Medulla oblongata (tissue), 1 donor: ENCODE measurements at regions not wholly inside any gene's neighbourhood (a gene's known extent, or its start where the extent isn't known, plus 50 kb on each side); places are given as distances from the start of the nearest gene placed in this dataset.
A peak's percentile ranks its signal among the peaks of the same experiment; 100 is the strongest.

ENCODE experiments used
- DNase-seq: peaks from one replicate; pipeline ENCODE4 v3.0.0-alpha.2; 2015; ENCODE audit errors: extremely low spot score

DNA sequence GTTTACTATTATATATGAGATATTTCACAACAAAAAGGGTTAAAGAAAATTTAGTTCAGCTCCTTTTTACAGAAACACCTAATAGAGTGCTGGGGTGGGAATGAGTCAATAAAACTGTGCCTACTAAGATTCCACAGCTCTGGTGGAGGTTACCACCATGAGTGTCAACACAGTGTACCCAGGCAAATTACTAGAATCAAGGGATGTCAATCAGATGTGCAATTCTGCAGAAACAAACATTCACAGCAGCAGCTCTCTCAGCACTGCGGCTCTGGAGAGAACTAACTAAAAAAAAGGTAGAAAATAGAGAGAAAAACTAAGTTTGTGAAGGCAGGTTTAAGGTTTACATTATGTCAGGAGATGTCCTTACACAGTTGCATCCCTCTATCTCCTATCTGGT lies 1313.0 kb downstream of the MAT2B start:
- no peak for DNase-seq

DNA sequence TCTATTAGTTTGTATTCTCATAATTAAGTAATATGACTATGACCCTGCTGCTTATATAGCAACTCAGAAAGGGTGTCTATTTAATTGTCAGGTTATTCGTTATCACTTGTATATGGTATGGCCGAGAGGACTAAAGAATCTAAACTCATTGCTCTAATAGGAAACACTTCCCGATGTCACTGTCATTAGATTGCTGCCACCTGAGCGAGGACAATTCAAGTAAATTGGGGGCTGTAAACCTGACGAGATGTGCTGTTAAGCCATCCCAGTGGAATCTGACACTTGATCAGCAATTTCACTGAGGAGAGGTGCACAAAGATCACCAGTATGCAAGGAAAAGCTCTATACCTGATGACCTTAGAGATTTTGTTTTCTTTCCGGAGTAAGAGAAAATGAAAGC lies 1319.3 kb downstream of the MAT2B start:
- DNase-seq: no peak

DNA sequence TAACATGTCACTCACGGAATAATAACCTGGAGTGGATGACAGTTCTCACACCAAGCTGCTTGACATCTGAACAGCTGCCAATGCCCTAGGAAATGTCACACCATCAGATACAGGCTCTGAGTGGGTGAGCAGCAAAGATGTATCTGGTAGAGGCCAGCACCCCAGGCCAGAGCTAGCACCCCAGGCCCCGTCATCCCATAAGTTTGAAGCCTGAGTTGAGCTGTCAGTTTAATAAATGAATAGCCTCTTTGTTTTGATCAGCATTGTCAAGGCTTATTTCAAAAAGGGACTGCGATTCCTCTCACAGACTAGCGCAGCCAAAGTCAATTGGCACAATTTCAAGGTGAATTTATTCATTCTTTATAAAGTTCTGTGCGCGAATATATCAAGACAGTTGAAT lies 1327.1 kb downstream of the MAT2B start:
- peak; percentile 24 for DNase-seq

DNA sequence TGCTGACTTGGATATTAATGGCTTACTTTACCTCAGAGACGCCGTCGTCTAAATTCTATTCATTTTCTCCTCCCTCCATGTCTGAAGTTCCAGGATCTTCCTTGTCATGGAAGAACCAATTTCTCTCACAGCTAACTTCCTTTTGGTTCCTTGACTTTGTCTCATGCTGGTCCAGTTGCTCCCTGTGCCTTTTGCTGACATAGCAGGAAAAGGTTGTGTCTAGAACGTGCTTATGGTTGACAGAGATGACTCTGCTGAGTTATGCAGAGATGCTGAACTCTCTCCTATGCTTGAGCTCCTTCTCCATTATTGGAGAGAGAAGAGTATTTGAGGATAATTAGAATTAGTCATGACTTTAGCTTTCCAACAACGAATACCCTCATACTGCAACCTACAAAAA lies 1338.9 kb downstream of the MAT2B start:
- no peak for DNase-seq

DNA sequence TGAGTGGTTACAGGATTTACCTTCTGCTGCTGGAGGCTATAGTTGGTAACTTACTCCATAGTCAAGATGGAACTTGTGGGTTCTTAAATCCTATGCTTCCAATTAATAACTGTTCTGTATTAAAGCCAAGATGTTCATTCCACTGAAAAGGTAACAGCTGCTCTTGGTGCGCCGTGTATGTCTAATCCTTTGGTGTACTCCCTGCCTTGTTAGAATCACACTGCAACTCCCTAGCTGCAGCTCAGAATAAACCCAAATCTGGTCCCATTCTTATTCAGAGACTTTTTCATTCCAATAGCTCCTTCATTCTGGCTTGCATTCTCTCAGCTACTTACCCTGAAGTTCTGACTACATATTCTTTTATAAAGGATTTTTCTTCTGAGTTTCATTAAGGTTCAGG lies 1355.5 kb downstream of the MAT2B start:
- DNase-seq: no peak

DNA sequence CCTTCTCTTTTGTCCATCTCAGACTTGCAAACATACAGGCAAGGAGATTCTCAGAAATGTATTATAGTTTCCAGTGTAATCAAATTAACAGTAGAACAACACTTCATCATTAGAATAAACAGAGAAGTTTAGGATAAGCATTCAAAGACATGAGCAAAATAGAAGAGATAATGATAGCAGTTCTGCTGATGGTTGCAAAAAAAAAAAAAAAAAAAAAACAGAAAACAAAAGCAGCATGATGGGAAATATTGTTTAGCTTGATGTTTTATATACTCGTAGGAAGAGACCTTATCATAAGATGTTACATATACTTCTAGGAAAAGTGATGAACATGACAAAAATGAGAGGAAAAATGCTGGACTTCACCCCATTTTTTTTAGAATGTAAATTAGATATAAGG lies 1356.2 kb downstream of the MAT2B start:
- no peak for DNase-seq

DNA sequence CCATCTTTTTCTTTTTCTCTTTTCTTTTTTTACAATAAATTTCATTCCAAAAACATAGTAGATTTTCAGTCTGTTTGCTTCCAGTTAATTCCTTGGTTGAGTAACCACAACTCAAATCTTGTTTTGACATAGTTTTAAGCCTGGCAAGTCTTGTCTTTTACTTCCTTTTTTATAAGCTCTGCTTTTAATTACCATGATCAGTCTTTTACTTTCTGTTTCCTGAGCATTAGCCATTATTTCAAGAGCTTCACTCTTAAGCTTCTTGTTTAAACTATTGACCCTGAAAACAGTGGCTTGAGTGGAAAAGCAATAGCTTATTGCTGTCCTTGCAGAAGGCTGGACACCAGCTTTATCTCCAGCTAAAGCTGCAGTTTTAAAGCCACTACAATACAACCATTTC lies 1363.3 kb downstream of the MAT2B start:
- DNase-seq: no peak

DNA sequence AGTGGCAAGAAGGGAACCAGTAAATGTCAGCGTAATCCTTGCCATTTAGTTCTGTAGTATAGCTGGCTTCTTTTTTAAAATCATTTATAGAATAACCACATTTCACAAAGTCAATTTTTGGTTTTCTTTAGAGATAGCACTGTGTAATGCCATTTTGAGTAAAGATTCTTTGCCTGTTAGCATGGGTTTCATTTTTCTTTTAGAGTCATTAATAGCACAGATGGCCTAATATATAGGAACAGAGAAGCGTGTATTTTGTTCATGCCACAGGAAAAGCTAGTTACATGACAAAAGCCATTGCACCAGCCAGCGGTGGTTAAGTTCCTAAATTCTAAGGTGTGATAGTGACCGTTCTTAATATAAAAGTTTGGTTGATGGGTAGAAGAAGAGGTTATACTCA lies 1363.9 kb downstream of the MAT2B start:
- DNase-seq: no peak

DNA sequence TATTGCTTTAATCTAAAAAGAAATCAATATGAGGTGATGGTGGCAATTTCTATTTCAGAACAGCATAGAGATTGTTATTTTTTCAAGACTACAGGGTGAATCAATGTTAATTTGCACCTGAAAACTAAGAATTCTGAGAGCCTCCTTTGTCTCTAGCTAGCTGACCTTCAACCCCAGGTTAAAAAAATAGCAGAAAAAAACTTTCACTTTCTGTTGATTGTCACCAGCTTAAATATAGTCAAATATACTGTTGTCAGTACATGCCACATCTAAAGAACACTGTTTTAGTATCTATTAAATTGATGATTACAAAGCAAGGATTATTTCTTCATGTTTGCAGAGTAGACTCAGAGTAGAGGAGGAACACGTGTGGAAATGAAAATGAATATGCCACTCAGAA lies 1371.4 kb downstream of the MAT2B start:
- no peak for DNase-seq

DNA sequence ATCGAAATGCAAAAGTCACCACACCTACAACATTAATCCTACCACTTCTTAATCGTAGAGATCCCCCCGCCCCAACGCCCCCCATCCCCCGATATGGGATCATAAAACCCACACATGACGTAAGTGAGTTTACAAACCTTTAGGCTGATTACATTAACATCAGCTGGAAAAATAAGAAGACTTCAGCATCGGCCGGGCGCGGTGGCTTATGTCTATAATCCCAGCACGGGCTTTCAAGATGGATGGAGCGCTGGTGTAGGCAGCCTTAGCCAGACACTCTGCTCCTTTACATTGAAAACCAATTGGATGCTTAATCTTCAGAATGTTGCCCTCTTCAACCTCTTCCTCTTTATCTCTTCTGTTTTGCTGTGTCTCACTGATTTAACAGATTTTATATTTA lies 1376.0 kb downstream of the MAT2B start:
- no peak for DNase-seq

DNA sequence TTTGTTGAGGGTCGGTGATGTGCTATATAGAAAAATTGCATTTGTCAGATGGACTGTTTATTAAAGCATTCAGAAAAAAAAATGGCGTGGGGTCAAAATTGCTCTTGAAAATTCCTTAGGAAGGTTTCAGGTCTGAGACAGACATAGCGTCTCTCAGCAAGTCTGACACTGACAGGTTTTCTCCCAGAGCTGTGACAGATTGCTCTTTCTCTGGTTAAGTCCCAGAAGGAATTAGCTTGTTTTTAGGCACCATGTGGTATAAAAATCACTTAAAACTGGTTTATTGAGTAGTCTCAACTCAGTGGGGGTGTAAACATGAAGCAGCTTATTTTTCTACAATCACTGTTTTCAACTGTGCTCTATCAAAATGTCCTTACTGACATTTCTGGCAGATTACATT lies 1379.8 kb downstream of the MAT2B start:
- no peak for DNase-seq

DNA sequence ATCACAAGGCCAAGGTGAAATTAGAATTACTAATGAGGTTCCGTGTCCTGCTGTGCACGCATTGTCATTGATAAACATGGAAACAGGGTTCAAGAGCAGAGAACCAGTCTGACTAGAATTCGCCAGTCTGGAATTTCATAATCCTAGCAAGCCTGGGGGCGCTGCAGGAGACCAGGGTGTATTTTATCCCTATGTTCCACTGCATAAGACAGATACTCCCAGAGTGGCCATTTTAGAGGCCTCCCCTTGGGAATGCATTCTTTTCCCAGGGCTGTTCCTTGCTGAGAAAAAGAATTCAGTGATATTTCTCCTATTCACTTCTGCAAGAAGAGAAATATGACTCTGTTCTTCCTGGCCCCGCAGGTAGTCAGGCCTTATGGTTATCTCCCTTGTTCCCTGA lies 1387.7 kb downstream of the MAT2B start:
- no peak for DNase-seq

DNA sequence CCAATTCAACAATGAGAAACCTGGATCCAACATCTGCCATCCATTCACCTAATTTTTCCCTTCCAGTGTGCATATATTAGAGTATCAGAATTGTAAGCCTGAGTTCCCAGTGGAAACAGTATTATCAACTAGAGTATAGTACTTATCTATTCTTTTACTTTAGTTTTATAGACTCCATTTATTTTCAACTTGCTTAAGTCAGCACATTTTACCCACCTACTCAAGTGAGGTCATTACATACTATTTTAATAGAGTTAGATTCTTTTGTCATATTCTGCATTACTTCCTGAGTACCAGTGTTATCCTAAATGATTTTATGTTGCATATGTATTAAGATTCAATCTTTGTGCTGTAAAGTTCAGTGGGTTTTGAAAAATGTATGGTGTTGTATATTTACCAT lies 1393.3 kb downstream of the MAT2B start:
- no peak for DNase-seq

DNA sequence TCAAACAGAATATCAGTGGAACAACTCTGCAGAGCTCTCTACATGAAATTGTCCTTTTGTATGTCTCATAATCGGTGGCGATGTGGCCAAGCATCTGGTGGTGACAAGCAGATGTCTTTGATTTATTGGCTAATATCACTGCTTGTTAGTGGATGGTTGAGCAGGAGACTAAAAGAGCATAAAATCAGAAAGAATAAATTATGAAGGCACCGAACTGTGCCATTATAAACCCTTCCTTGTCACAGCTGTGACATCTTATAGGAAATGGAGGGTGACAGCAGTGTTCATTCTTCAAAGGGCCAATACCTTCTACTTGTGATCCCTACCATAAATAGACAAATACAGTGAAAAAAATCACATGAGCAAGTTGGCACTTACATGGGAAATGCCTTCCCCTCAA lies 1404.3 kb downstream of the MAT2B start:
- no peak for DNase-seq

DNA sequence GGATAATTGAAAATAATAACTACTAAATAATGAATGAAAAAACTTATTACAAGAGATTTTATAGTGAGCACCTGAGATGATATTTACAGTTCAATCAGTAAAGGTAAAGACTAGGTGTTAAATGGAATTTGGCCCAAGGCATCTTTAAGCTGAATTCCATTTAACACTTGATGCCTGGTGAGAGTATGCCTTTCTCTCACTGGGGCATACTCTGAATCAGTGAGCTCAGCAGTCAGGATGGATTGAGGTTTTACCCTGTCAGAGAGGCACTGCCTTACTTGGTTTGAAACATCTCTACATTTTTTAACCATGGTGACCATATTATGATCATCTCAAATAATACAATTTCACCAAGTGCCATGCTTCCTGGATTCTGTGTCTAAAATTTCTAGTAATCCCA lies 1416.3 kb downstream of the MAT2B start:
- DNase-seq: no peak

DNA sequence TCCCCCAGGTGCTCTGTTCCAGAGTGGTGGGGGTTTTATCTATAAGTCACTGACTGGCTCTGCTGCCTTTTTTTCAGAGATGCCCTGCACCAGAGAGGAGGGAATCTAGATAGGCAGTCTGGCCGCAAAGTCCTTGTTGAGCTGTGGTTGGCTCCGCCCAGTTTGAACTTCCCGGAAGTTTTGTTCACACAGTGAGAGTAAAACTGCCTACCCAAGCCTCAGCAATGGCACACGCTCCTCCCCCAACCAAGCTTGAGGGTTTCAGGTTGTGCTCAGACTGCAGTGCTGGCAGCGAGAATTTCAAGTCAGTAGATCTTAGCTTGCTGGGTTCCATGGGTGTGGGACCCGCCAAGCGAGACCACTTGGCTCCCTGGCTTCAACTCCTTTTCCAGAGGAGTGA lies 1428.6 kb downstream of the MAT2B start:
- no peak for DNase-seq

DNA sequence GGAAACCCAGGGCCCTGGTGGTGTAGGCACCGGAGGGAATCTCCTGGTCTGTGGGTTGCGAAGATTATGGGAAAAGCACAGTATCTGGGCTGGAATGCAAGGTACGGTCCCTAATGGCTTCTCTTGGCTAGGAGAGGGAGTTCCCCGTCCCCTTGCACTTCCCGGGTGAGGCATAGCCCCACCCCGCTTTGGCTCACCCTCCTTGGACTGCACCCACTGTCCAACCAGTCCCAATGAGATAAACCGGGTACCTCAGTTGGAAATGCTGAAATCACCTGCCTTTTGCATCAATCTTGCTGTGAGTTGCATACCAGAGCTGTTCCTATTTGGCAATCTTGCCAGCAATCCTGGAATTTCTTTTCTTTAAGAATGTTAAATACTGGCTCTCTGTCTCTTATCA lies 1429.1 kb downstream of the MAT2B start:
- no peak for DNase-seq

DNA sequence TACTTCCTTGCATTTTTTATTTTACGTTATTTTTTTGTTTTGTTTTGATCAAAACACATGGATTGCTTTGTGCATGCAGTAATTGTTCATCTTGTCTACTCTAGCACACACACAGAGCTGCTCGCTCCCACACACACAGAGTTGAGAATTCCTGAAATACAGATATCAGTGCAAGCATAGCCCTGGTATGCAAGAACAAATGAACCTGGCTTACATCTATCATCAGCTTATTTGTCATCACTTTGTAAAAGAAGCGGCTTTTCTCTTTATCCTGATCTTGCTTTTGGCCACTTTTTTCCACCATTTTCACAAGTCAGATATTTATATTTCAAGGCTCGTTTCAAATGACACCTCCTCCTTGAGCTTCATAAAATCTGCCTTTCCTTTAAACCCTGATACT lies 1435.7 kb downstream of the MAT2B start:
- DNase-seq: no peak

DNA sequence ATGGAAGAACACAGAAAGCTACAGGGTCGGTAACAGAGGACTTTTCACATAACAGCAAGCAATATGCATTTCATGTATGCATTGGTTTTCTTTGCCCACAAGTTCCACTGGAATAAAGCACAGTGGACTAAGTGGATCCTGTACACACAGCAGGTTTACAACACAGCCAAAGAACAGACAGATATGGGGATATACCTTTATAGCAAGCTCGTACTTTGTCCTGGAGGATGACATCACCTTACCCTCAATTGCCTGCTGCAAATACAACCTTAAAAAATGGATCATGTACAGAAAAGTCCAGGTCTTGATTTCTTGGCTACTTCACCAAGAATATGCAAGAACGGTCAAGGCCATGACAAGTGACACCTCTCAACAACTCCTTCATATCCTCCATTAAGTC lies 1445.5 kb downstream of the MAT2B start:
- no peak for DNase-seq

DNA sequence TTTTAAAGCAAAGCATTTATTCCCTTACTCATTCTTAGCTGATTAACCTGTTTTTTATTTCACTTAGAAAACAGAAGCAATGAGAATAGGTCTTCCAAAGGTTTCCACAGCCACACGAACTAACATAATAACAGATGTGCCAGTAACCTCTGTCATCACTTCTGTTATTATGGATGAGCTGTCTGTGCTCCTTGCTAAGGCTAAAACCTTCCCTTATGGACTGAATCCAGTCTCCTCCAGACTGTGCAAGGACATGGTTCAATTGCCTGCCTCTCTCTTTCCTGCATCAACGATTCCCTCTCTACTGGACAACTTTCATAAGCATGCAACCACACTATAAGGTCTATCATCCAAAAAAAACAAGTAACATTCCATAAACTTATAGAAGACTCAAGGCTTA lies 1446.2 kb downstream of the MAT2B start:
- DNase-seq: no peak

DNA sequence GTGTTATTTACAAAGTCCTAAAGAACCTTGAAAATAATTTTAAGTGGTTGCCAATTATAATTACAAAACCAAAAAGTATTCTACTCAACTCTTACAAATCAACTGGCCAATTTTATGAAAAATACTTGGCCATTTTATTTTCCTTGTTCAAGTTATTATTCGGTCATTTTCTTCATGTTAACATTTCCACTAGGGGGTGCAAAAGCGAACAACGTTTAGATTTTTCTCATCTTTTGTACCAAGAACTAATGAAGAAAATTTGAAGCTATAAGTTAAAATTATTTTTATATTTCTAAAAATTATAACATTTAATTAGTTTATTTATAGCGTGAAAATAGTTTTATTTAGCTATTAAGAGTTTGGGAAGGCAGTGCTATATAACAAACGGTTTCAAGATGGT lies 1453.3 kb downstream of the MAT2B start:
- no peak for DNase-seq

DNA sequence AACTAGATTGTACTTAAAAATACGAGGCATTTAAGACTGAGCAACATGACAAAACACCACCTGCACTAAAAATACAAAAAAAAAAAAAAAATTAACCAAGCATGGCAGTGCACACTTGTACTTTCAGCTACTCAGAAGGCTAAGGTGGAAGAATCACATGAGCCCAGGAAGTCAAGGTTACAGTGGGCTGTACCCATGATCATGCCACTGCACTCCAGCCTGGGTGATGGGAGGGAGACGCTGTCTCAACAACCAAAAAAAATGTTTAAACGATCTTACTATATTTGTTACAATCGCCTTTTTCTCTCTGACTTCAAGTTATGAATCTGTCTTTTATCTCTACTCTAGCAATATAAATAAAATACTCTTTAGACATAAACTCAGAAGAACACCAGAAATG lies 1454.3 kb downstream of the MAT2B start:
- DNase-seq: no peak

DNA sequence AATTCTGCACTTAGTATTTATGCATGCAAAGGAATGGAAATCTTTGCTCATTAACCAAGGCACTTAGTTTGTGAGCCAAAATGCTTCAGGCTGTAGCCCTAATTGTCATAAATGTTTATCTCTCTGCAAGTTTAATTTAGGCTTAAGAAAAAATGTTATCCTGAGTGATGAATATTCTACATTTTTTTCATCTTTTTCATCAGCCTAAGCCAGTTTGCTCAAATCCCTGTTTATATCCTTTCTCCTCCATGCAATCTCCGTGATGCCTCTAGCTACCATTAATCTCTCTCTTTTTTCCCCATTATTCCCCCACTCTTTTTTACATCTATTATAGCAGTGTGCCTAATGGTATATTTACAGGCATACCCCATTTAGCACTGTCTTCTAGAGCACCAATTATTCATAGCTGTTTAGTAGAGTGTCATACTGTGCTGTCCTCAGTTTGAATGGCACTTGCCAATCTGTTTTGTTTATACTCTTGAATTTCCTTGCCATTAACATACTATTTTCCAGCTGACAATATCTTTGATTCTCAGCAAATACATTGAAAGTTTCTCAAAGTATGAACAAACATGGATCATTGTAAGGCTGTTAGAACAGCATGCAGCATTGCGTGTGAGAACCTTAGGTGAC lies 1457.0 kb downstream of the MAT2B start:
- no peak for DNase-seq

DNA sequence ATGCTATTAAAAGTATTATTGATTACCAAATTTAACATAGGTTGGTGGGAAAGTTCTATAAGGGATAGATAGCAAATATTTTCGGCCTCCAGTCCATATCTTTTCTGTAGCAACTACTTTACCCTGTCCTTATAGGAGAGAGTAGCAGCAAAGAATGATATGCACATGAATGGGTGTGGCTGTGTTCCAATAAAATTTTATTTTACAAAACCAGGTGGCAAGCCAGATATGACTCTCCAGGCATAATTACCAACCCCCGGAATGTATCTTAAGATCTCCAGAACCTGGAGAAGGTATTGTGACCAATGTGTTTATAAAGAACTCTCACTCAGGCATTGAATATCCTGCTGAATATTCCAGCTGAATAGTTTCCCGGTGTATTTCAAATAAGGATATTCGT lies 1461.2 kb downstream of the MAT2B start:
- DNase-seq: no peak

DNA sequence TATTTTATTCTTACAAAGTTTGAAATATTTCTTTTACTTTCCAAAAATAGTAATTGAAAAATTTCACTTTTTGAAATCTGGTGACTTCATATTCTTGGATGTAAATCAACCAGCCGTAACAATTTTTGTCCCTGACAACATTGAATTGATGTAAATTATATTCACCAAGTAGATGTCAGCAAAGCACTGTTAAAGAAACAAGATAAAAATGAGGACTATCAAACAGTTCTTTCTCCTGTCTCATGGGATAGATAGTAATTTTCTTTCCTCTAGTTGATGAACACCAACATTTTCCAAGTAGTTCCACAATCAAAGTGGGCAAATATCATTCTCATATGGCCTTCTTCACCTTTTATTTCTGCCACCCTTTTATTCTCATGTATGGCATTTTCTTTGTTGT lies 1461.9 kb downstream of the MAT2B start:
- DNase-seq: no peak
